ENCODE measurements at regions not wholly inside any gene's neighbourhood (a gene's known extent, or its start where the extent isn't known, plus 50 kb on each side); places are given as distances from the start of the nearest gene placed in this dataset.

GRCh38 chrX:116757491-116757890, 294.7 kb upstream of the CT83 start:
- TF ChIP-seq CTCF (IDR thresholded peaks at IDR 0.05) = no peak
- no peak for TF ChIP-seq EZH2 (IDR thresholded peaks at IDR 0.05)
- no peak for TF ChIP-seq EZH2phosphoT487 (IDR thresholded peaks at IDR 0.05)

Data from neural progenitor cell (in vitro differentiated cells).